HG02885 (cell line): ENCODE measurements at regions not wholly inside any gene's neighbourhood (a gene's known extent, or its start where the extent isn't known, plus 50 kb on each side); places are given as distances from the start of the nearest gene placed in this dataset.

ENCODE experiments used
- ATAC-seq: cut with Tn5 transposase; IDR thresholded peaks from one replicate; pipeline ENCODE4 v1.9.1; 2021; ENCODE audit warnings: mild to moderate bottlenecking; ENCODE audit not compliant: unreplicated experiment, poor library complexity

- no peak for ATAC-seq
Measured at GRCh38 chr3:148235566-148235965, 462.1 kb upstream of the AGTR1 start.

DNA sequence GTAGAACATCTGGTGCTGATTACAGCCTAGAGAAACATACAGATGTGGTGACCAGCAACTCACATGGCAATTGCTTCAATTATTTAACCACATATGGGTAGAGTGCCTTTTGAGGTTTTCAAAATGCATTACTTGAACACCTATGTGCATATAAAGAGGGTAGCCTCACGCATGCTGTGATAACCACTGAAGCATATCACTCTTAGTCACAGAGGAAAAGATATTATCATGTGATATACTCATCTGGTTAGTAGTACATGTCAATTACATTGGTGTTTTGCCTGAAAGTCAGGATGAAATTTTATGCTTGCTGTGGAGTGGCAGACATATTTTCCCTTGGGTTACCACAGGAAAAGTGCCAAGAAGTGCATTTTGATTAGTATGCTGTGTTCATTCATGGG, 459.3 kb upstream of the AGTR1 start:
- ATAC-seq, result no peak

GRCh38 chr3:148240351-148240750, 457.4 kb upstream of the AGTR1 start:
- ATAC-seq, result no peak

GRCh38 chr3:148243609-148244008, 454.1 kb upstream of the AGTR1 start:
- ATAC-seq, result no peak

DNA sequence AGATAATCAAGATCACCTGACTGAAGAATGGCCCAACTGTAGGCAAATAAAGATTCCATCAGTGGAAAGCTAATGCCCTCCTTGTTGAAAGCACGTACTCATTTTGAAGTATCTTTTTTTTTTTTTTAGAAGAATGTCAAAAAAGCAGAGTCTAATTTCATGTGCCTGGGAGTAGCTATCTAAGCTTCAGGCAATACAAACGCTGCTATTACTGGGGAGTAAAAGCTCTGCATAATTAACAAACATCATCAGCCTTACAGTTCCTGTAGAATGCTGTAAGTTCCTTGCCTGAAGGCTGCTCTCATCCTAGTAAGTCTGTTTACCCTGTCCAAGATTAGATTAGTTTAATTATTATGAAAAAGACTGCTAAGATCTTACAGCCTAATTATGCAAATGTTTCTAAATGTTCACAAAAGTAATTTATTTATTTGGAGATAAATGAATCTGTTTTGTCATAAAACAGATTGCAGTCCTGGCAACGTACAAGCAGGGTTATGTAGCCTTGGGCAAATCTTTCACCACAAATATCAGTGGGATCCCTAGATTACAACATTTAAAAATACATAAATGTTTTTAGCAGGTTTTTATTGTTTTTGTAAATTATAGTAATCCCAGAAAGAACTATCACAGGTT, 451.3 kb upstream of the AGTR1 start:
- ATAC-seq, result no peak

- no peak for ATAC-seq
Measured at GRCh38 chr3:148253713-148254112, 444.0 kb upstream of the AGTR1 start.

GRCh38 chr3:148254402-148254801, 443.3 kb upstream of the AGTR1 start:
- no peak for ATAC-seq

GRCh38 chr3:148255981-148256969, 441.4 kb upstream of the AGTR1 start:
- ATAC-seq, result no peak

- no peak for ATAC-seq
Measured at GRCh38 chr3:148262980-148263379, 434.7 kb upstream of the AGTR1 start.

DNA sequence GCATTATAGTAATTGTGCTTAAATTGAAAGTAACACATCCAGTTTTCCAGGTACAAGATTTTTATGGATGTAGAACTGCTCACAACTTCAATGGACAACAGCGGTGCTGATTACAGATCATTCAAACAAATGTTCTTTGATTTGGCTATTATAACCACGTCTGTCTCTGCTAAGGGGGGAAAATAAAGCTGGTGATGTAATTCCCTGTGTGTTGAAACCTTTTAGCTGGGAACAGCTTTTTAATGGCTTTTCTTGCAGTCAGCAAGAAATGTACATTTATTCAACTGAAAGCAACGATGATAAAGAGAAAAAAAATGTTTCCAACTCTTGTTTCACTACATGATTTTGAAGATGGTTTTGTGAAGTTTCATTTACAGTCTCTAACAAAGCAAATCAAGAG, 431.9 kb upstream of the AGTR1 start:
- ATAC-seq, result no peak

DNA sequence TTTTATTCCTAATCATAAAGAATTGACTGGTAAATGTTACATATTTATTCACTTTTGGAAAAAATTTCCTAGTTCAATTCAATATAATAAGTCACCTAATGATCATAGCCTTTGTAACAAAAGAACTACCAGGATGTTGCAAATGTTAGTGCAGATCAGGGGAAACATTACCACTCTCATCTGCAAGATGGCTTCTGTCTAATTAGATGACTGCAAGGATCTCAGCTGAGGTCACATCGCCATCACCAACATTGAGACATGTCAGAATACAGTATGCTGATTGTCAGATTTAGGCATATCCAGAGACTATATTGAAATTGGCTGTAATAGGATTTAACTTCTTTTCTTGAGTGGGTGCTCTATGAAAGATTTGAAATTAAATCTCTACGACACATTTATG, 431.4 kb upstream of the AGTR1 start:
- ATAC-seq, result no peak

- no peak for ATAC-seq
Measured at GRCh38 chr3:148269816-148270215, 427.9 kb upstream of the AGTR1 start.

GRCh38 chr3:148280623-148281242, 417.0 kb upstream of the AGTR1 start:
- no peak for ATAC-seq

GRCh38 chr3:148289159-148289558, 408.5 kb upstream of the AGTR1 start:
- ATAC-seq, result no peak

- no peak for ATAC-seq
Measured at GRCh38 chr3:148297013-148297412, 400.7 kb upstream of the AGTR1 start.

DNA sequence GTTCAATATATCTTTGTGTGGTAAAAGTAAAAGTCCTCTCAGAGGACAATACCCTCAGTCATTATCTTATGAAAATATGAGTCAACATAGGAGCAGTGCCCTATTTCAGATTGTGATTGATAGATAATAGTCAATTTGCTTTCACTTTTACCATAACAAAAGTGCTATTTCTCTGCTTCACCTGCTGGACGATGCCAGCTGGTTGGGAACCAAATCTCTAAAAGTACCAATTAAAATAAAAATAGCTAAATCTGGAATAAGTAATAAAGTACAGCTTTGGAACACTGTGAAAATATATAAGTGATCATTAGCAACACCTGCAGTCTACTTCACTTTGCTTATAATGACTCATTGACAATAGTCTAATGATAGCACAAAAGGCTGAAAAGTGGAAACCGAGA, 390.3 kb upstream of the AGTR1 start:
- ATAC-seq, result peak; percentile 80

DNA sequence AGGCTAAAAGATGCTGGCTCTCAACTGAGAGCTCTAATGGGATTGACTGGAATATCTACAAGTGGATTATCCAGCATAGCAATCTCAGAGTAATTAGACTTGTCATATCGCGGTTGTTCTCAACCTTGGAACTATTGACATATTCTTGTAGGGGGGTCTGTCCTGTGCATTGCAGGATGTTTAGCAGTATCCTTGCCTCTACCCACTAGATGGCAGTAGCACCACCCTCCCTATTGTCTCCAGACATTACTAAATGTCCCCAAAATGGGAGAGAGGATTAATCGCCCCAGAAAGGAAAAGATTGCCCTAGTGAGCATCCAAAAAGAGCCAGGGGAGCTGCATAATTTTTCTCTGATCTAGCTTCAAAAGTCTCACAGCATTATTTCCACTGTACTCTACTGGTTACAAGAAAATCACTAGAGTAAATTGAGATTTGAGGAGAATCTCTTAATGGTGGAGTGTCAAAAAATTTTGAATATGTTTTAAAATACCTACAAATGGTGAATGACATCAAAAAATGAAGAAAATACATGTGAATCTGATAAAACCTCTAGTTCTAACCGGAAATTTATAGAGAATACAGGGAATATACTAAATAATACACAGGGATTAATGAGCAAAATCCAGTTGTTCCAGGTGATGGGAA, 388.2 kb upstream of the AGTR1 start:
- ATAC-seq, result peak; percentile 83

DNA sequence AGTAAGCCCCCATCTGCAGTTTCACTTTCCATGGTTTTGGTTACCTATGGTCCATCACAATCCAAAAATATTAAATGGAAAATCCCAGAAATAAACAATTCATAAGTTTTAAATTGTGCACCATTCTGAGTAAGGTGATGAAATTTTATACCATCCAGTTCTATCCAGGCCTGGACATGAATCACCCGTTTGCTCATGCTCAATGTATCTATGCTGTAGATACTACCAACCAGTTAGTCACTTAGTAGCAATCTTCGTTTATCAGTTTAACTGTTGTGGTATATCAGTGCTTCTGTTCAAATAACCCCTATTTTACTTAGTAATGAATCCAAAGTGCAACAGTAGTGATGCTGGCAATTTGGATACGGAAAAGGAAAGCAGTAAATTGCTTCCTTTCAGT, 381.9 kb upstream of the AGTR1 start:
- no peak for ATAC-seq

DNA sequence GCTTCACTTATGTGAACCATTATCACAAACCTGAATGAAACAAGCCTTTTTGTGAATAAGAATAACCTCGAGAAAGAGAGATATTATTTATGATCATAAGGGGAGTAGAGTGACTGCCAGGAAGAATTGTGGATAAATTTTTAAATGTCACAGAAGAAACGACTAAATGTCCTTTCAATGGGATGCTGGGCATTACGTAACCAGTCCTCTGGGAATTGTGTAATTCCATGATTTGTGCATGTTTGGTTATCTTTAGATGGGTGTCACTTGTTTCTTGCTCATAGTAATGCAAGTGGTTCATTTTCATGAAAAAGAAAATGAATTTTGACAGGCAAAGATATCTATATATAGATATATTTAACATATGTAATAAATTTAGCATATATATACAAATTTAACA, 379.5 kb upstream of the AGTR1 start:
- ATAC-seq, result no peak

DNA sequence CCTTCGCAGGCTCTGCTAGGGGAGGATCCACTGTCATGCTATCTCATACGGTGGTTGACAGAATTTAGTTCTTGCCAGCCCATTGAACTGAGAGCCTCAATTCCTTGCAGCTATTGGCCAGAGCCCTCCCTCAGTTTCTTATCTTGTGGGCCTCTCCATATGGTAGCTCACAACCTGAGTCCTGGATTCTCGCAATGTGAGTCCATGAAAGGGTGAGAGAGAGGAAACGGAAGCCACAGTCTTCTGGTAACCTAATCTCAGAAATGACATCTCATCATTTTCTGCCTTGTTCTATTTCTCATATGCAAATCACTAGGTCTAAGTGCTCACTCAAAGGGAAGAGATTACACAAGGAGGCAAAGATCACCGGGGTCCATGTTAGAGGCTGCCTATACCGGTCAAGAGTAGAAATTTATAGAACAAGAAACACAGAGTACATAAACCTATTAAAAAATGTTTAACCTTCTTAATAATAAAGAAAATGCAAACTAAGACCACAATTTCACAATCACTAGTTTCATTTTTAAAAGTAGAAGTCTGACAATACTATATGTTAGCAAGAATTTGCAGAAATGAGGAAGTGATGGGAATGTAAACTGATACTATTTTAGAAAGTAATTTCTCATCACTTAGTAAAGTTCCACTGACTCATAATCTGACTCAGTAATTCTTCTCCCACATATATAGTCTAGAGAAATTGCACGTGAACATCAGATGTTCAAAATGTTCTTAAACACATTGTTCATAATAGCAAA, 378.4 kb upstream of the AGTR1 start:
- ATAC-seq, result peak; percentile 92
